NCI-H2107 treated with DMSO at 0.1 percent for 48 hours (cell line): ENCODE measurements at regions not wholly inside any gene's neighbourhood (a gene's known extent, or its start where the extent isn't known, plus 50 kb on each side); places are given as distances from the start of the nearest gene placed in this dataset.

ENCODE experiments used
- DNase-seq: peaks from one replicate; lab custom pipeline; 2025; ENCODE audit not compliant: unreplicated experiment; lab: John Stamatoyannopoulos, UW

DNA sequence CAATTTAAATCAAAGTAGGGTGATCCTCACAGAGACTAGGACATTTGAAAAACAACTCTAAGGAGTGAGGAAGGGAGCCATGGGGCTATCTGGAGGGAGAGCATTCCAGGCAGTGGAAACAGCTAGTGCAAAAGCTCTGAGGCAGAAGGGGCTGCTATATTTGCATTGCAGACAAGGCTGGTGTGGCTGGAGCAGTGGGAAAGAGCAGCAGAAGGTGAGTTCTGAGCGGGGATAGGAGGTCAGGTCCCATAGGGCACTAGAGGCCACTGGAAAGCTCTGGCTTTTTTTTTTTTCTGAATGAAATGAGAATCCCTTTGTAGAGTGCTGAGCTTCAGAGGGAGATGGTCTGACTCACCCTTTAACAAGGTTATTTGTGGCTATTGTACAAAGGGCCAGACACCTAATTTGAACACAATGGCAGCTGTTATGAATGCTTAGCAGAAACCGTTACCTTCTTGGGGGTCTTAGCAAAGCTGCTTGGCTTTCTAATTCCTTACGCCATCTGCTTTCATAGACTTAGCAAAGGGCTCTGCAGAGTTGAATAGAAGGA, 291.6 kb downstream of the BUD13 start:
- no peak for DNase-seq

DNA sequence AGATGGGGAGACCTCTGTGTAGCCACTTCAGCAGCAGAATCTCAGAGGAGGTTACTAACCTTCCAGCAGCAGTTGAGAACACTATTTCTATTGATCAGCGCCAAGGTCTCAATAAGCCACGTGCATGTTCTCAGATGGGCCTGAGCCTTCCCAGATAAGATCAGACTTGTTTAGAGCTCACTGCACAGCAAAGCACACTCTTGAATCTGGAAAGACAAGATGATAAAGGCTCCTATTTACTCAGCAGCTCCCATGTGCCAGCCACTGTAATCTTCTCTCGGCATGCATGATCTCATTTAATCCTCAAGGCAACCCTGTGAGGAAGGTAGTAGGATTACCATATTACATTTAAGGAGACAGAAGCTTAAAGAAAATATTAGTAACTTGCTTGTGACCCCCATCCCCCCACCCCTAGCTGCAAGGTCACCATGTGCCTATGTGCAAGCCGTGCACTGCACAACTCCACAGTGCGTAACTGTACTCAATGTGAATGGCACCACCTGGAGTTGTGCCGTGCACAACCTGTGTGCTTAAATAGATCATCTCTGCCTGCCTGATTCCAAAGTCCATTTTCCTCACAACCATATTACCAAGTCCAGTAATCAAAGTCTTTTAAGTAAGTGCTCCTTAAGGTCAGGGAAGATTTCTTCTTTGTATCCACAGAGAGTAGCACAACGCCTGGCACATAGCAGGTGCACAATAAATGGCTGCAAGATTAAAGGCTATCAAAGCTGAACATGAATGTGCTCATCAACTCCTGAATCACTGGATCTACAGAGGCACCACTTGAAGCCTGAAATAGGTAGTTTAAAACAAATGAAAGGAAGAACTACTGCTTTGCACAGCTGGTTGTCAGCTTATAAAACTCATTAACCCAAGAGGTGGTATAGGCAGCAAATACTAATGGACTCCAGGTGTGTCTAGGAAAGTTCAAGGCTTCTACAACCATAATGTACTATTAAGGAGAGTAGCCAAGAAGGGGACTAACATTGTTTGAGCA, 293.8 kb downstream of the BUD13 start:
- DNase-seq: no peak

GRCh38 chr11:116478205-116478604, 294.6 kb downstream of the BUD13 start:
- no peak for DNase-seq

DNA sequence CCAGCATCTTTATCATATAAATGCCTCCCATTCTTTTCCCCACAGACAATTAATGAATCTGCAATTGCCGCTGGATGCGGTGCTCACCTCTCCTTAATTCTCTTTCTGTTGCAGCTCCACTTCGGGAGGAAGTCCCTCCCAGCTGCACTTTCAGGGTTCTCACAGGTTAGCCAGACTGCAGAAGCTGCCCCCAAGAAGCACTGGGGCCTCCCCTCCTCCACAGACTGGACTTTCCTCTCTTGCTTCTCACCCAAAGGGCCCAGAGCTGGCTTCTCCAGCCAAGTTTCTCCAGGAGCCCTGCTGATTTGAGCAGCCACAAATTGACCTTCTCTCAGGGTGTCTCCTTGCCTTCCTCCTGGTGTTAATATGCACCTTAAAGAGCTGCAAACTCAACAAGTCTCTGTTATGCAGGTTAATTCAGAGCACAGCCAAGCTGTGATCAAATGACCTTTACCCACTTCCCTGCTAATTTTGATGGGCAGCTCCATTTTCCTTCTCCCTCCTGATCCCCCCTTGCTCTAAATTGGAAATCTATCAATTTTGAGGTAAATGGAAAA, 298.9 kb downstream of the BUD13 start:
- DNase-seq: no peak

DNA sequence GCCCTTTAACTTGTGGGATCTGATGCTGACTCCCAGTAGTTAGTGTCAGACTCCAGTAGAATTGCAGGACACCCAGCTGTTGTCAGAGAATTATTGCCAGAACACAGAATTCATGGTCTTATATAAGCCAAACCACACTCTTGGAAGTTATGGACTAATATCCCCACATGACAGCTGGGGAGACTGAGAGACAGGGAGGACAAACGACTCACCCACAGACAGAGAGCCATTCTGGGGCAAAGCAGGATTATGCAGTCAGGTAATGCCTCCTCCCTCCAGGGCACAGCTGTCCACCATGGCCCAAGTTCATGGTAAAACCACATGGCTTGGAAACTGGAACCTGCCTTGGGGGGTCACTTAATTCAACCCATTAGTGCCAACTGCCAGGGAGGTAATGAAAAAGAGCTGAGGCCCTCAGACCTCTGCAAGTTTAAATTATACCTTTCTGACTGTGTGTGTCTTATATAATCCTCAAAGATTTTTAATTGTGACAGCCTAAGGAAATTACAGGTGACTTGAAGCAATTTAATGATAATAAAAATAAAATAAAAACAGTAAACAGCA, 299.5 kb downstream of the BUD13 start:
- DNase-seq: no peak

DNA sequence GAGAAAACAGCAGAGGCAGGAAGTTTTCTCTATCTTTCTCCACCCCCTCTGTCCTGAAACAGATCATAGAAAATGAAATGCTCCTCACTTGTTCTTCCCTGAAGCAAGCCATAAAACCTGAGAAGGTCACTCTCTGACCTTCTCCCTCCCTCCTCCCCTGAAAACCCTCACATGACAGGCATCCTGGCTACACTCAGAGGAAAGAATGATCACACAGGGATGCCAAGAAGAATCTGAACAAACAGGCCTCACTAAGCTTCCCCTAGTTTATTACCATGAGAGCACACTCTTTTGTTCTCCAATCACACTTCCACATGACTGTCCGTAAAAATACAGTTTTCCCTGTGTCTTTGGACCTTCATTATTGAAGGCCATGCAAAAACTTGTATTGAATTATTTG, 300.1 kb downstream of the BUD13 start:
- DNase-seq: no peak

GRCh38 chr11:116471608-116472256, 301.1 kb downstream of the BUD13 start:
- no peak for DNase-seq

DNA sequence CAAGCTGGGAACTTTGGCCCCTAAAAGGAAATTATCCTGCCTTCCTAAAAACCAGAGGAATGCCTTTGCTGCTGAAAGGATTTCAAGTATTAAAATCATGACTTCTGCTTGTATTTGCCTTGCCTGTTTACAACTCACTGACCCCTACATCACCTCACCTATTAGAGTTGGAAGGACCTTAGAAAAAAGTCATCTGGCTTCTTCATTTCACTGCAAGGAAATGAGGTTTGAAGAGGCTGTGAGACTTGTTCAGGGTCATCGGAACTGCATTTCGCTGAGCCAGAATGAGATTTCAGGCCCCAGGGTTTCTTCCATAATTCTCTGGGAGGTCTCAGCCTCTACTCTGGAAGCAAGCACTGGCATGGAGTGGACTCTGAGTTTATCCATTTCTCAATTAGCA, 304.1 kb downstream of the BUD13 start:
- no peak for DNase-seq

- DNase-seq: no peak
Measured at GRCh38 chr11:116467823-116468222, 305.0 kb downstream of the BUD13 start.

GRCh38 chr11:116466801-116467200, 306.0 kb downstream of the BUD13 start:
- DNase-seq: no peak

- DNase-seq: no peak
Measured at GRCh38 chr11:116466191-116466590, 306.6 kb downstream of the BUD13 start.

DNA sequence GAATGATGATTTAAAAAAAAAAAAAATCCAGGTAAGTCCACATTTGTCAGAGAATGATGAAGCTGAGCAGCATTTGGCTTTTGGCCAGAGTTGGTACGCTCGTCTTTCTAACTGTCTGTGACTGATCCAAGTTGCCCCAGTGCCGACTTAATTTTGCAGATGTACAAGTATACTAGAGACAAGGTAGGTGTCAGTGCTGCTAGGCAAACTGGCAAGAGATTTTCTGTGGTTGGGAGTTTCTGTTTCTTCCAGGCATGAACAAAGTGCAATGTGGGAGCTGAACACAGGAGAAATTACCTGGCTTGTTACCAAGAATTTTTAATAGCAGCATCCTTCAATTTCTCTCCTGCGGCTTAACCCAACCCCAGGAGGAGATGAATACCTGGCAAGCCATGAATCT, 307.7 kb downstream of the BUD13 start:
- DNase-seq: no peak

DNA sequence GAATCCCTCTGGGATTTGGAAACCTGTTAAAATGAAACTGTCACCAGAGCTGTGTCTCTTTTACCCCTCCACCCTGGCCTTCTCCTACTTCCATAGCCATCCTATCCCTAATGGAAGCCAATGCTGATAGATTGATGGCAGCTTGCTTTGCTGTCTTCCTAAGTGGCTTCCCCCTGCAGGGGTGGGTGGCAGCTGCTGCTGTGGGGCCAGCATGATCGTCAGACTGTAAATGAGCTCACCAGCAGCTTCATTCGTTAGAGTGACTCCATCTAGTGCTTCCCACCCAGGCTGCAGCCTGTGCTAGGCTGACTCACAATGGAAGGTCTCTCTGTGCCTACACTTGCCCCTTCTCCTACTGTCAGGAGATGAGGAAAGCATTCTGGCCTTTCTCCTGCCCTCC, 311.0 kb downstream of the BUD13 start:
- DNase-seq: no peak

DNA sequence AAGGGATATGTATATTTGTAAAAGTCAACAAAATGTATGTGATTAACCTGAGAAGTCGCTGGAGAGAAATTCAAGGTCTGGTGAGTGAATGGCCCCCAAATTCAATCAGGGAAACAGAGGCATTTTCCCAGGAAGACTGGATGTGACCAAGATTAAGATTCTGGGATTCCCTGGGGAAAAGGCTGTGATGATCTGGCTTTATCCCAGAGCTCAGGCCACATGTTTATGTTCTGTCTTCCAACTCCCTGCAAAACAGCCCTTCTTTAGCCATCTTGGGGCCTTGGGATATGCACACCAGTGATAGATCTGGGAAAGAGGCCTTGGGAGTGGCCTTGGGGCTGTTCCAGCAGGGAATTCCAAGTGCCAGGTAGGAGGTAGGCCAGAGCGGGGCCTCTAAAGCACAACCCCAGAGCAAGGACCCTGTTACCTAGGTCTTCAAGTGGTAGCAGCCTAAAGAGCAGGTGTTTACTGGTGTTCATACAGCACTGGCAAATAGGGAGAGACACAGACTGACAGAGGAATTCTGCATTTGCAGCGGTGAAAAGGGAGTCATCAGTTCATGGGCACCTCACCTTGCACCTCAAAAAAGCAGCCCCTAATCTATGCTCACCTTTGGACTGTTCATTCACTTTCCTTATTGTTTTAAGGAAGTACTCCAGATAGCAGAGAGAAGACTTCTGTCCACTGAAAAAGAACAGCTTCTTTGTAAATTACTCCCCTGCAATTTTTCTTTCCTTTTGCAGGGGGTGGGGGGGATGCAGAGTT, 312.4 kb downstream of the BUD13 start:
- no peak for DNase-seq

GRCh38 chr11:116459185-116460045, 313.4 kb downstream of the BUD13 start:
- DNase-seq: no peak

DNA sequence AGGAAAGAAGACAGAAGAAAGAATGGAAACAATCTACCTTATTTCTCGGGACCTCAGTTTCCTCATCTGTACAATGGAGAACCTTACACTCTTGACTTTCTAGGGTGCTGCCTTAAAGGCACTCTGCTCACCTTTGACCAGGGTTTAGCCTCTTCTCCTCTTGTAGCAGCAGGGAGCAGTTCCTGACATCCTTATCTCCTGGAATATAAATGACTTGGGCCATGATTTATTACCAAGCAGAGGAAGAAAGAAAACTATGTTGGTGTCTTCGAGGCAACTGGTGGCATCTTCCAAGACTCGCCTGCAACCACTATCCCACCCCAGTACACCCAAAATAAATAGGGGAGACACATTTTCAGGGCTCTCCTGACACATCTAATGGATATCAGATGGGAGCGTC, 314.2 kb downstream of the BUD13 start:
- no peak for DNase-seq

- DNase-seq: no peak
Measured at GRCh38 chr11:116457336-116458007, 315.3 kb downstream of the BUD13 start.

DNA sequence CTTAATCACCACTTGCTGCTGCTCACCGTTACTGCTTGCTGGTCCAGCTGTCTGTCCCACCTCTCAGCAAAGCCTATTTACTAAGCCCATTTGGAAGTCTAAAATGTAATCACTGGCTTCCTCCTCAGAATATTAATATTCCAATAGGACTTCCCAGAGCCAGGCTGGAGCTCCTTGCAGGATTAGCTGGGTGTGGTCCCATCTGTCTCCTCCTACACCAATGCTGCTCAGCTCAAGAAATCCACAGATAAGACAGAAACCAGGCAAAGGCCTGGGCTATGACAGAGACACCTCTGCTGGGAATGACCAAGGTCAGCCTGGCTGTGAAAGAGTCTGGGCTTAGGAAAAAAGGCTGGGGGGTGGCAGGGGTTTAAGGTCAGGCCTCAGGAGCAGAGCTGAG, 317.8 kb downstream of the BUD13 start:
- no peak for DNase-seq

- peak; percentile 26 for DNase-seq
Measured at GRCh38 chr11:116454020-116454645, 318.7 kb downstream of the BUD13 start.
